ENCODE measurements at regions not wholly inside any gene's neighbourhood (a gene's known extent, or its start where the extent isn't known, plus 50 kb on each side); places are given as distances from the start of the nearest gene placed in this dataset.

- DNase-seq = no peak
Observed at GRCh38 chr2:181771356-181771755, 91.0 kb upstream of the NEUROD1 start.

DNA sequence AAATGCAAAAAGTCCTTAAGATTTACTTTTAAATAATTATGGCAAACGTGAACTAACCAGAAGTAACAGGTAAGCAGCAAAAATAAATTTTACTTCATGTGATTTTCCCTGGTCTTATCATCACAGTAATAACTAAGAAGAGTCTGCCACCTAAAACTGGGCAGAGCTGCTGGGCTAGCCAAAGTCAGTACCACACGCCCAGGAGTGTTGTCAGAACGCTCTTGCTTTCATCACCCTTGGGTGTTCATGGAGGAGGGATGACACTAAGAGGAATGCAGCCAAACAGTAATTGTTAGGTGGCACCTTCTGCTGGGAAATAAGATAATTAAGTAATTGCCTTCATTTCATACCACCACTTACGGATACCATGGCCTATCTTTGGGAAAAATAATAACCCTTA lies 92.0 kb upstream of the NEUROD1 start:
- DNase-seq = no peak

GRCh38 chr2:181772777-181773176 lies 92.5 kb upstream of the NEUROD1 start:
- no peak for DNase-seq

GRCh38 chr2:181774685-181775084 lies 94.4 kb upstream of the NEUROD1 start:
- no peak for DNase-seq

GRCh38 chr2:181776336-181776735 lies 96.0 kb upstream of the NEUROD1 start:
- DNase-seq = no peak

GRCh38 chr2:181777734-181778133 lies 97.4 kb upstream of the NEUROD1 start:
- DNase-seq = no peak

GRCh38 chr2:181778621-181779201 lies 98.4 kb upstream of the NEUROD1 start:
- no peak for DNase-seq

DNA sequence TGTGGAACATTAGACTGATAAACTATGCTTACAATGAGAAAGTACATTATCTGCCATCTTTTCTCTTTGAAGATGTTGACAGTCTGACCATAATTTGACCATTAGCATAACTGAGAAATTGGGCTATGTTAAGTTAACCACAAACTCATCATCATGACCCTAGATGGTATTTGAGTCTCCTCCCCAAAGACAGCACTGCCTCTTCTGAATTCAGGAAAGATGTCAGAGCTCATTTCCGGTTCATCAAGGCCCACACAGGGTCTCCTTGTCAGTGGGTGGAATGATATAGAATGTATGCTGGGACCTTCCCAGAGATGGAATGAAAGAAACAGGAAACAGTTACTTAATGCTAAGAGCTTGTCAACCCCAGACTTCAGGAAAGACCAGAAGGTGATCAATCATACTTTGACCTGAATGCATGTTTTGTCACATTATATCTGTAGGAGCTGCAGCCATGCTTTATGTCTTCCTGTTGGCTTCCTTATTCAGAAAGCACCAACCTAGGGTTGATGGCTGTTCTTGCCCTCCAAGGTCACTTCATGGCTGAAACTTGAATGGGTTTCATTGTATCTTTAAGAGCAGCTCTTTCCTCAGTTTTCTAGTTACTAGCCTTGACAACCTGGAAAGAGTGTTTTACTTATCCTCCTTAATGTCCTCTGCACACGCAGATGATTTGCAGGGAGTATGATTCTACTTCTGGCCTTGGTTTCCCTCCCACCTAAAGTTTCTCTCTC lies 99.1 kb upstream of the NEUROD1 start:
- DNase-seq = no peak

- DNase-seq = no peak
Observed at GRCh38 chr2:181780047-181780651, 99.8 kb upstream of the NEUROD1 start.

- no peak for DNase-seq
Observed at GRCh38 chr2:181780657-181781056, 100.3 kb upstream of the NEUROD1 start.

- DNase-seq = no peak
Observed at GRCh38 chr2:181781078-181781786, 100.9 kb upstream of the NEUROD1 start.

- DNase-seq = no peak
Observed at GRCh38 chr2:181782660-181783059, 102.3 kb upstream of the NEUROD1 start.

DNA sequence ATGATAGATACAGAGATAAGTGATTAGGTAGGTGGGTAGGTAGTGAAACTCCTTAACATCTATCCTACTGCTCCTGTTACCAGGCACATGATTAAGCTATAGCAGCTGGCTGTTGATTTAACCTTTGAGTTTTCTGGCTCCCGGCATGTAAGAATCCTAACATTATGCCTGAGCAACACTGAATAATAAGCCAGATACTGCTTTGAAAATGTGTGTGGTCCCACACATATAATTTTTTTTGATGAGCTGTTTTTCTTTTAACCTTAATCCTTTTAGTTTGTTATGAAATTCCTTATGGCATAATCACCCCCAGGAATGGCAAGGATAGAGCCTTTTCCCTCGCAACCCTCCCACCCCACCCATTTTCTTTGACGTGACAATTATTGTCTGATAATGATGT lies 104.2 kb upstream of the NEUROD1 start:
- no peak for DNase-seq

DNA sequence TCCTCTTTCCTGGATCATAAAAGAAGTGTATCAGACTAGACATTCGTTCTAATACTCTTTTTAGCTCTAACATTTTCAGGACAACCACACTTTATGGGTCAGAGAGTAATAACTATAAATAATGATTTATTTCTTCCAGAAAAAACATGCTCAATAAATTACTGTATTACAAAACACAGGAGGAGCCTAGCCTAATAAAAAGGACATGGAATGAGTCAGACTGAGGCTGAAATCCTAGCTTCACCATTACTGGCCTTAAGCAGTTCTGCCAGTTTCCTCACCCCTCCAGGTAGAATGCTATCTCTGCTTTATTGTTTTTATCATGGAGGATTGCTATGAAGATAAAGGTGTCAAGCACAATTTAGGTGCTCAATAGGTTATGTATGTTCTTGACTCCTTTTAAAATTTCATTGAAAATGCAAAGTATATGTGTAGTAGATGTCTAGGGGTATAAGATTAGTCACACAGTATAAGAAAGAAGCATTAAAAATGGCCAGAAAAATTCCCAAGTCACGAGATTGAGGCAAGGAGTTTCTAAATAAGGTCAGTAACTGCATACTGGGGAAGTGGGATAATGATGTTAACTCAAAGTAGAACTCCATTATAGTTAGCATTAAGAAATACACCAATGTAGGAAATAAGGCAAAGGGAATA lies 105.5 kb upstream of the NEUROD1 start:
- no peak for DNase-seq

- no peak for DNase-seq
Observed at GRCh38 chr2:181786371-181787228, 104.9 kb upstream of the ITPRID2 start.

- DNase-seq = no peak
Observed at GRCh38 chr2:181787310-181788048, 104.1 kb upstream of the ITPRID2 start.

DNA sequence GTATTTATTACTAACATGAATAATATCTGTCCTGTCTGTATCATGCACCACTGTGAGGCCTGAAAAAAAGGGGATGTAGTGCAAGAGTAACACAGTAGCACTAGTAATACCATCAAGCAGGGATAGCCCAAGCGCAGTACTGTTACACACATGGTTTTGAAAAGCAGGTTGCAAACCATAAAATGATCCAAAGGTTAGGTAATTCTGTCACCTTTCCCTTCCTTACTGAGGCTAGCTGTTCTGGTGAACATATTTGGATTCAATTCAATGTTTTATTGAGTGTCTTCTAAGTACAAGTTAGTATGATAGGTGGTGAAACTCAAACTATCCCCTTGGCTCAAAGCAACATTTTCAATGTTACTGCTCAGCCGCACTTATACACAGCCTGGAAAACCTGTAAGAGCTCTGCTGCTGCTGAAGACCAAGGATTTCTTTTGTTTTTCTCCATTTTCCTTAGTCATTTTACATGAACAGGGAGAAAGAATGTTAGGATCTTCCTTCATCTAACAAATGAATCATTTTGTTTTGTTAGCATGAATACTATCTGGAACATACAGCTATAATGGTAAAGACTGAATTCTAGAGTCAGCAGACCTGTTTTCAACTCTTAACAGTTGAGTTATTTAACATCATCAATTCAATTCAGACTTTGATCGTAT lies 102.5 kb upstream of the ITPRID2 start:
- DNase-seq = no peak

- no peak for DNase-seq
Observed at GRCh38 chr2:181789827-181790448, 101.6 kb upstream of the ITPRID2 start.

DNA sequence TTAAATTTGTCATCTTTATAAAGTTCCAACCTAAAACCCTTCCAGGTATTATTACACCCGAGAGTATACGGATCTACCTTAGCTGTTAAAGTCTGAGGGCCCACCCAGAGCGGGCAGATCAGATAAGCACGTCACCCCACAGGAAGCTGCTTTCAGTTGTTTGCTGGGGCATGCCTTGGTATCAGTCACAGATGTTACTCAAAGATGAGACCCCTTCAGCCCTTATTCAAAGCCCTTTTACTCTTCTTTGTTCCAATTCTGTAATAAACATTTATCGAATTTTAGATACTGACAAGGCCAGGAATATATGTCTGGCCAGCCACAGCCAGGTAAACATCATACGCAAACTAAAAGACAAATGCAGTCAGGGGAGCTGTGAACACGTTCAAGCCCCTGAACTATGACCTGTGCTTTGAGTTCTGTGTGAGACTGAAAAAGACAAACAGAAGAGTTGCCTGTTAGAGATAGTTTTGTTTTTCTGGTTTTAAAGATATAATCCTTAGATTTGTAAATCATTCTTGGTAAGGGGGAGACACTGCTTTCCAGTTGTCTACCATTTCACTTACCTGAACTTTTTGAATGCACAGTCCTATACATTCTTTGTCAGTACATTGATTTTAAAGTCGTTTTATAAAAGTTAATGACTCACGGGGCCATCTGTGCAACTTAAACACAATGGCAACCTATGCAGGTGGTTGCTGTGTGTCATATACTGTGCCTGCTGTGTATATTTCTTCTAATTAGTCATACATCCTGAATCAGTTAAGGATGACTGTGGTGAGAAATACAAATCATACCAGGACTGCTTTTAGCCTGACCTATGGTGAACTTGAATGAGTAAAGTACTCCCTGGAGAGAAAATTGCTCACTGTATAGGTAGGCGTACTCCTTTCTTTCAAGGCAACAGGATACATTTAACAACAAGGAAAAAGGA lies 100.5 kb upstream of the ITPRID2 start:
- peak in 1 of 2 donors; percentile 8 for DNase-seq

Measured in CD4-positive, alpha-beta T cell treated with Interleukin-1 beta for 1 hour (primary cell).